GM12873 (cell line): ENCODE measurements at regions not wholly inside any gene's neighbourhood (a gene's known extent, or its start where the extent isn't known, plus 50 kb on each side); places are given as distances from the start of the nearest gene placed in this dataset.

Experiments used
- CTCF ChIP-seq: IDR thresholded peaks from 2 replicates; pipeline ENCODE4 v1.5.1; 2012; ENCODE audit warnings: low read depth, mild to moderate bottlenecking, moderate library complexity, low read length, control low read depth; ENCODE audit not compliant: insufficient read depth; ENCODE audit errors: missing control alignments

DNA sequence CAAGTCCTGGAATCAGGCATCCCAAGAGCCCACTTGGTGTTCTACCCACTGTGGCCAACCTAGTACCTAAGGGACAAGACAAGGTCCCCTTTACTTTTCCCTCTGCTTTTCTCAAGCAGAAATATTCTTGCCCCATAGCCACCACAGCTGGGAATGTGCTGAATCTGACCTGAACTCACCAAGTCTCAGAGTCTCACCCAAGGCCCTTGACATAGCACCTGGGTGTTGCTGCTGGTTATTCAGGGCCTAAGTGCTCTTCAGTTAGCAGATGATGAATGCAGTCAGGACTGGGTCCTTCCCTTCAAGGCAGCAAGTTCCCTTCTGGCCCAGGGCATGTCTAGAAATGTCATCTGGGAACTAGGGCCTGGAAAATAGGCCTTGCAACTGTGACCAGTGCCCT lies 201.8 kb upstream of the SERP2 start:
- no peak for TF ChIP-seq CTCF

GRCh38 chr13:44172281-44172810 lies 201.3 kb upstream of the SERP2 start:
- no peak for TF ChIP-seq CTCF

GRCh38 chr13:44174769-44175425 lies 198.7 kb upstream of the SERP2 start:
- TF ChIP-seq CTCF = no peak

DNA sequence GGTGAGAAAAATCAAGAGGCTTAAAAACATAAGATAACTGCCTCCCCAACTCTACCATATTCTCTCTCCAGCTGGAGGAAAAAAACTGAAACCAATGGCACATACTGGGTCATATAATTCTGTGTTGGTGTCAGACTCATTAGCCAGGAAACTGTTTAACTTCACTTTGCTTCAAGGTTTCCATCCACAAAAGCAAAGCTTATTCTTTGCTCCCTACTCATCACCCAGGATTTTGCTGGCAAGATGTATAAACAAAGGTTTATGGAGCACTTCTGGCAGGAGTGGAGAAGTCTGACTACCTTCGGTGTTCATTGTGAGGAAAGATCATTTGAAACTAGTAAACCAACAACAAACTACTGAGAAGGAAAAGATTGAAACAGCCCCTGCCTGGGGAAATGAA lies 197.5 kb upstream of the SERP2 start:
- TF ChIP-seq CTCF = no peak

DNA sequence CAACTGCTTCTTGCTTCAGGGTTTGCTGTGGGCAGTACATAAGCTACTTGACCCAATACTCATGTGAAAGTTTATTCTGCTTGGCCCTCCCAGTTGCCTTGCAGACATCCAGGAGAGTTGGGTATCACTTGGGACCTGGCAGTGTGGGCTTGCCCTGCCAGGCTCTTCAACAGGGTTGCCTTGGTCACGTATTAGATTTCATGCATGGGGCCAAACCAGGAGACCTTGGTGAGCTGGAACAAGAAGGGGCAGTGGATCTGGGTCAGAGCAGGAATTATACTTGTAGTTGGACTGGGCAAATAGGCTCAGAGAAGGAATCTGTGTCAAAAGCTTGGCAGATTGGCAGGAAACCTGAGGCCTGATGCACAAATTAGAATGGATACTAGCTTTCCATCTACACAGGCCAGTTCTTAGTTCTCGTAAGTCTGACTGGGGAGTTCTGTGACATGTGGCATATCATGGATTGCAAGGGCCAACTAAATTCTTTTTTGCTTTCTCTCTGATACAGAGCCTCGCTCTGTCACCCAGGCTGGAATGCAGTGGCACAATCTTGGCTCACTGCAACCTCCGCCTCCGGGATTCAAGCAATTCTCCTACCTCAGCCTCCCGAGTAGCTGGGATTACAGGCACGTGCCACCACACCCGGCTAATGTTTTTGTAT lies 192.6 kb upstream of the SERP2 start:
- TF ChIP-seq CTCF = no peak

DNA sequence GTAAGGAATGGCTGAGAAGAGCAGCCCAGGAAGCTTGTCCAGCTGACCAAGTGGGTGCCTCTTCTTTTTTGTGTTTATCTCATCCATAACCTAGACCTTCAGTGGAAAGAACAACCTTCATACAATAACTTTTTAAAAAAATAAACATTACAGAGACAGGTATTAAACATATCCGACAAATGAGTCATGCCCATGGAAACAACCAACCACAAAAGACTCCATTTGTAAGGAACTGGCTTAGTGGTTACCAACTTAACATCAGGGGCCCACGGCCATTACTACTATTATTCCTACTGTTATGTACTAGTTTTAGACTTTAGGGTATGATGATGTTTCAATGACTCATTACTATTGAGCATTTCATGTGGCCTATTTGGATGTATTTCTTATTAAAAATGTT lies 191.7 kb upstream of the SERP2 start:
- TF ChIP-seq CTCF = no peak

DNA sequence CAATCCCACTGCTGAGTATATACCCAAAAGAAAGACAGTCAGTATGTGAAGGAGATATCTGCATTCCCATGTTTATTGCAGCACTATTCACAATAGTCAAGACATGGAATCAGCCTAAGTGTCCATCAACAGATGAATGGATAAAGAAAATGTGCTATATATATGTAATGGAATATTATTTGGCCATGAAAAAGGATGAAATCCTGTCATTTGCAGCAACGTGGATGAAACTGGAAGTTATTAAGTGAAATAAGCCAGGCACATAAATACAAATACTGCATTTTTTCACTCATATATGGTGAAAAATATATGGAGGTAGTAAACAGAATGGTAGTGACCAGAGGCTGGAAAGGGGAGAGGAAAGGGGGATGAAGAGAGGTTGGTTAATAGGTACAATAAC lies 188.9 kb upstream of the SERP2 start:
- TF ChIP-seq CTCF = no peak
